NT2/D1 (cell line): ENCODE measurements at regions not wholly inside any gene's neighbourhood (a gene's known extent, or its start where the extent isn't known, plus 50 kb on each side); places are given as distances from the start of the nearest gene placed in this dataset.

Source experiments
- SUZ12 ChIP-seq: IDR thresholded peaks from 2 replicates; pipeline ENCODE4 v1.6.1; 2011; ENCODE audit not compliant: insufficient read length, insufficient read depth; ENCODE audit errors: extremely low read depth
- YY1 ChIP-seq: IDR thresholded peaks from 2 replicates; pipeline ENCODE4 v1.6.1; 2011; ENCODE audit not compliant: insufficient read length, insufficient read depth
- ZNF274 ChIP-seq: IDR thresholded peaks from 2 replicates; pipeline ENCODE4 v1.6.1; 2011; ENCODE audit warnings: mild to moderate bottlenecking, low read depth, low read length

GRCh38 chr2:114185501-114185900 lies 256.9 kb upstream of the DPP10 start:
- no peak for TF ChIP-seq YY1
- TF ChIP-seq SUZ12: no peak
- no peak for TF ChIP-seq ZNF274
